ENCODE measurements at regions not wholly inside any gene's neighbourhood (a gene's known extent, or its start where the extent isn't known, plus 50 kb on each side); places are given as distances from the start of the nearest gene placed in this dataset.

DNA sequence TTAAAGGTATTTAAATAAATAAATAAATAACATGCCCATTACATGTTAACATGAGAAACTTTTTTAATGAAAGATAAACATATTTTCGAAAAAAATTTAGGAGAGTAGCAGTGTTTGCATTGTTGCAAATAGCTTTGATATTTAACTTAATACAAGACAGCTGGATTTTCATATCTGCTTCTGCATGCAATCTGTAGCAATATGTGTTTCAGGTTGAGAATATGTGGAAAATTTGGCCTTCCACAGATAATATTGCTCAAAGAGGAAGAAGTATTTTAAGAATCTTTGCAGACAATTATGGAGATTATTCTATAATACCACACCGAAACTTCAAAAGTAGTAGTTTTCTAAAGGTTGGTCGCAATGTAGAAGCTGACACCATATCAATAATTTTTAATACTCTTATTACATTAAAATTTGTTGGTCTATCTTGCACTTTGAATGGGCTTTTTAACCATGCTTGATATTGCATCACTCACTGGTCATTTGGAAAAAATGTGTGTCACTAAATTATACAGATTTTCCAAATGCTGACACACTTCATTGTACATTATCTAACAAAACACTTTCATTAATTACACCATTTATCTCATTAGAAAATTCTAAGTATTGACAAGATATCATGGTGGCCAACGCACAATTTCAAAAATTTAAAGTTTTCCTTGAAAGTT is 229.8 kb upstream of the HDAC9 start:
- in situ Hi-C loops (cut with MboI; ENCODE audit: low sequenced_read_pairs) (no loop called here), dilution Hi-C loops (cut with HindIII; ENCODE audit: low sequenced_read_pairs, unreplicated experiment) (no loop called here), intact Hi-C loops (cut with micrococcal nuclease) (loop anchor here (5.0 kb wide), 1 partner anchor 43 kb away; no protein-coding TSS in a partner anchor)
- H3K4ac ChIP-seq (ENCODE audit: low read depth, low read length) = no peak overlapping the region
- no peak overlapping the region for H3K4me2 ChIP-seq (ENCODE audit: low read depth, low read length)
- no peaks in the 10 kb centered on the region for H4K20me1 ChIP-seq (ENCODE audit: insufficient read depth, low read length)
- ChIA-PET CTCF (no interaction called here), POLR2A (ENCODE audit: unreplicated experiment) (no interaction called here)
- H3K27me3 ChIP-seq (ENCODE audit: control insufficient read depth, insufficient read depth, low read length) = no peaks in the 10 kb centered on the region
- no TSS peak for BruUV-seq (replicated peaks)
- H3K27ac ChIP-seq (ENCODE audit: insufficient read depth, low read length) = no peak overlapping the region
- no peak overlapping the region for H2BK20ac ChIP-seq (ENCODE audit: low read depth, low read length)
- no peak overlapping the region for H2AK5ac ChIP-seq (ENCODE audit: low read depth, low read length)
- H2AFZ ChIP-seq (replicated peaks; ENCODE audit: low read length, poor library complexity) = no peak overlapping the region
- no peaks in the 10 kb centered on the region for H3K4me1 ChIP-seq (ENCODE audit: control insufficient read depth, insufficient read depth, low read length)
- H4K5ac ChIP-seq (ENCODE audit: low read depth, low read length) = no peak overlapping the region
- no peak overlapping the region for H3K14ac ChIP-seq (replicated peaks; ENCODE audit: low read depth, low read length)
- H3K23ac ChIP-seq (ENCODE audit: low read depth, low read length) = no peak overlapping the region
- H3K79me1 ChIP-seq (ENCODE audit: low read depth in 1 of 2, low read length in 2 of 2) = no peaks in the 10 kb centered on the region
- ATAC-seq (ENCODE audit: low read depth) = no peak
- H2BK15ac ChIP-seq (ENCODE audit: low read depth, low read length) = no peak overlapping the region
- TF ChIP-seq CEBPB (IDR thresholded peaks at IDR 0.05; ENCODE audit: low read depth, low read length) = peak; percentile 55
- no peak for TF ChIP-seq MAFK (IDR thresholded peaks at IDR 0.05; ENCODE audit: low read depth, low read length)
- no peak for TF ChIP-seq RFX5 (IDR thresholded peaks at IDR 0.05; ENCODE audit: low read depth, low read length)
- no peak for TF ChIP-seq FOS (IDR thresholded peaks at IDR 0.05; ENCODE audit: low read depth, low read length)
- no peak for TF ChIP-seq BHLHE40 (IDR thresholded peaks at IDR 0.05; ENCODE audit: low read depth, low read length)
- no peak for TF ChIP-seq MXI1 (IDR thresholded peaks at IDR 0.05; ENCODE audit: borderline replicate concordance, low read depth, low read length)
- H3K36me3 ChIP-seq (ENCODE audit: control insufficient read depth, insufficient read depth, low read length) = no peaks in the 10 kb centered on the region
- no peak overlapping the region for H3K18ac ChIP-seq (ENCODE audit: low read depth, low read length)
- H2BK5ac ChIP-seq (ENCODE audit: low read depth, low read length, poor library complexity, severe bottlenecking) = no peak overlapping the region
- no peaks in the 10 kb centered on the region for H3K9me1 ChIP-seq (ENCODE audit: insufficient read depth, low read length)
- no peak overlapping the region for H3K56ac ChIP-seq (ENCODE audit: extremely low read depth, insufficient read depth, low read length)
- no peak for DNase-seq
- no peaks in the 10 kb centered on the region for H3K9me3 ChIP-seq (ENCODE audit: control insufficient read depth, insufficient read depth, low read length)
- no CpG with 5 or more reads among the region's 4 CpGs for WGBS, 2 experiments (ENCODE audit: extremely low coverage in 2 of 2, insufficient read length in 1 of 2)
- no peak overlapping the region for H2BK120ac ChIP-seq (ENCODE audit: low read depth, low read length)
- no peak overlapping the region for H2AK9ac ChIP-seq (replicated peaks; ENCODE audit: low read depth, low read length, poor library complexity)
- H4K8ac ChIP-seq (ENCODE audit: low read depth in 2 of 2, low read length in 2 of 2) = no peak overlapping the region
- H3K9ac ChIP-seq (ENCODE audit: low read depth, low read length) = no peak overlapping the region
- H4K91ac ChIP-seq (ENCODE audit: insufficient read depth, low read depth, low read length) = no peak overlapping the region
- H3K4me3 ChIP-seq (ENCODE audit: insufficient read depth, low read depth, low read length) = no peak overlapping the region

Data from IMR-90 (cell line).